H9 (cell line): ENCODE measurements at regions not wholly inside any gene's neighbourhood (a gene's known extent, or its start where the extent isn't known, plus 50 kb on each side); places are given as distances from the start of the nearest gene placed in this dataset.

Experiments used
- DNase-seq: peaks from one replicate; pipeline ENCODE4 v3.0.0-alpha.2; 2017
- H2AFZ ChIP-seq: one replicate; pipeline ENCODE4 v1.6.1; 2013; ENCODE audit warnings: mild to moderate bottlenecking, low read length, control low read depth, moderate library complexity
- H2AK5ac ChIP-seq: 2 replicates; pipeline ENCODE4 v1.6.1; 2013; ENCODE audit warnings: low read length, control low read depth, mixed read lengths; ENCODE audit not compliant: insufficient read length
- H2BK120ac ChIP-seq: one replicate; pipeline ENCODE4 v1.6.1; 2013; ENCODE audit warnings: low read depth, mild to moderate bottlenecking, low read length, control low read depth, inconsistent platforms; ENCODE audit not compliant: poor library complexity, severe bottlenecking
- H2BK12ac ChIP-seq: 2 replicates; pipeline ENCODE4 v1.6.1; 2013; ENCODE audit warnings: low read length, control low read depth, mixed read lengths, low read depth; ENCODE audit not compliant: insufficient read length
- H2BK15ac ChIP-seq: 2 replicates; pipeline ENCODE4 v1.6.1; 2013; ENCODE audit warnings: low read depth, low read length, control low read depth
- H2BK20ac ChIP-seq: one replicate; pipeline ENCODE4 v1.6.1; 2013; ENCODE audit warnings: low read depth, mild to moderate bottlenecking, low read length, control low read depth, inconsistent platforms; ENCODE audit not compliant: poor library complexity, severe bottlenecking
- H2BK5ac ChIP-seq: 2 replicates; pipeline ENCODE4 v1.6.1; 2013; ENCODE audit warnings: low read length, control low read depth, mixed read lengths; ENCODE audit not compliant: insufficient read length
- H3K14ac ChIP-seq: 2 replicates; pipeline ENCODE4 v1.6.1; 2013; ENCODE audit warnings: low read length, control low read depth; ENCODE audit not compliant: insufficient read depth
- H3K18ac ChIP-seq: 2 replicates; pipeline ENCODE4 v1.6.1; 2013; ENCODE audit warnings: low read depth, mild to moderate bottlenecking, mixed read lengths, low read length, control low read depth; ENCODE audit not compliant: insufficient read length
- H3K23ac ChIP-seq: 2 replicates; pipeline ENCODE4 v1.6.1; 2013; ENCODE audit warnings: low read length, control low read depth, mixed read lengths, low read depth; ENCODE audit not compliant: insufficient read length
- H3K23me2 ChIP-seq: 2 replicates; pipeline ENCODE4 v1.6.1; 2013; ENCODE audit warnings: low read depth, mild to moderate bottlenecking, mixed read lengths, low read length, control low read depth; ENCODE audit not compliant: insufficient read length, poor library complexity, severe bottlenecking
- H3K27ac ChIP-seq: 2 replicates; pipeline ENCODE4 v1.5.1; 2013; ENCODE audit warnings: low read length, control low read depth, mixed read lengths, low read depth; ENCODE audit not compliant: insufficient read length
- H3K27me3 ChIP-seq: 2 replicates; pipeline ENCODE4 v1.6.1; 2013; ENCODE audit warnings: low read length, control low read depth, inconsistent platforms; ENCODE audit not compliant: insufficient read depth
- H3K4ac ChIP-seq: 2 replicates; pipeline ENCODE4 v1.6.1; 2013; ENCODE audit warnings: low read depth, mild to moderate bottlenecking, control low read depth, inconsistent platforms, low read length, moderate library complexity
- H3K4me1 ChIP-seq: 2 replicates; pipeline ENCODE4 v1.6.1; 2013; ENCODE audit warnings: low read length, control low read depth, inconsistent platforms; ENCODE audit not compliant: insufficient read depth
- H3K4me2 ChIP-seq: 2 replicates; pipeline ENCODE4 v1.6.1; 2013; ENCODE audit warnings: low read length, control low read depth, mixed read lengths; ENCODE audit not compliant: insufficient read length, insufficient read depth
- H3K56ac ChIP-seq: 2 replicates; pipeline ENCODE4 v1.6.1; 2013; ENCODE audit warnings: low read depth, mild to moderate bottlenecking, mixed read lengths, low read length, control low read depth; ENCODE audit not compliant: insufficient read length
- H3K79me1 ChIP-seq: 2 replicates; pipeline ENCODE4 v1.6.1; 2013; ENCODE audit warnings: low read depth, mild to moderate bottlenecking, moderate library complexity, low read length, control low read depth, inconsistent platforms; ENCODE audit not compliant: insufficient read depth, poor library complexity, severe bottlenecking
- H3K79me2 ChIP-seq: 2 replicates; pipeline ENCODE4 v1.6.1; 2013; ENCODE audit warnings: low read length, control low read depth, inconsistent platforms; ENCODE audit not compliant: insufficient read depth
- H3K9ac ChIP-seq: 2 replicates; pipeline ENCODE4 v1.6.1; 2013; ENCODE audit warnings: low read length, control low read depth, mixed read lengths; ENCODE audit not compliant: insufficient read length; ENCODE audit errors: extremely low read depth
- H3K9me3 ChIP-seq: one replicate; pipeline ENCODE4 v1.6.1; 2013; ENCODE audit warnings: low read depth, low read length, inconsistent platforms; ENCODE audit not compliant: control insufficient read depth
- H3T11ph ChIP-seq: one replicate; pipeline ENCODE4 v1.6.1; 2013; ENCODE audit warnings: mild to moderate bottlenecking, low read length, control low read depth, inconsistent platforms
- H4K20me1 ChIP-seq: one replicate; pipeline ENCODE4 v1.6.1; 2013; ENCODE audit not compliant: control insufficient read depth, insufficient read length, insufficient read depth
- H4K5ac ChIP-seq: 2 replicates; pipeline ENCODE4 v1.6.1; 2013; ENCODE audit warnings: low read depth, mild to moderate bottlenecking, mixed read lengths, low read length, control low read depth; ENCODE audit not compliant: insufficient read length
- H4K8ac ChIP-seq: replicated peaks from 2 replicates; pipeline ENCODE4 v1.6.1; 2013; ENCODE audit warnings: low read length, control low read depth, mixed read lengths, low read depth; ENCODE audit not compliant: insufficient read length
- H4K91ac ChIP-seq: 2 replicates; pipeline ENCODE4 v1.6.1; 2013; ENCODE audit warnings: low read depth, mild to moderate bottlenecking, moderate library complexity, mixed read lengths, low read length, control low read depth; ENCODE audit not compliant: insufficient read length
- H3K27ac Mint-ChIP-seq, 3 experiments: 2 replicates in 2 of 3; 3 replicates in 1 of 3; pipeline ENCODE4 v1.8.0; 2020 to 2021; ENCODE audit warnings: mixed read lengths in 3 of 3, mild to moderate bottlenecking in 1 of 3, moderate library complexity in 1 of 3
- H3K27me3 Mint-ChIP-seq: 2 replicates; pipeline ENCODE4 v1.8.0; 2021; ENCODE audit warnings: low read depth, mild to moderate bottlenecking, moderate library complexity, mixed read lengths
- H3K36me3 Mint-ChIP-seq, 3 experiments: 2 replicates in 2 of 3; 3 replicates in 1 of 3; pipeline ENCODE4 v1.8.0; 2020 to 2021; ENCODE audit warnings: low read depth in 3 of 3, mixed read lengths in 3 of 3; ENCODE audit not compliant: insufficient read depth in 1 of 3
- H3K4me1 Mint-ChIP-seq, 2 experiments: 2 replicates each; pipeline ENCODE4 v1.8.0; 2020; ENCODE audit warnings: mixed read lengths in 2 of 2
- H3K4me3 Mint-ChIP-seq, 2 experiments: 2 replicates in 1 of 2; 3 replicates in 1 of 2; pipeline ENCODE4 v1.8.0; 2020 to 2021; ENCODE audit warnings: mild to moderate bottlenecking in 2 of 2, mixed read lengths in 2 of 2, moderate library complexity in 1 of 2
- H3K9me3 Mint-ChIP-seq, 2 experiments: 2 replicates in 1 of 2; 3 replicates in 1 of 2; pipeline ENCODE4 v1.8.0; 2020; ENCODE audit warnings: mild to moderate bottlenecking in 2 of 2, mixed read lengths in 2 of 2, moderate library complexity in 1 of 2
- CTCF ChIP-seq: fragments of 200-600 bp; sonication (generic); conservative IDR thresholded peaks from 3 replicates; pipeline ENCODE4 v1.8.0; 2021; ENCODE audit warnings: antibody characterized with exemption, mild to moderate bottlenecking
- WGBS: extraction: QIAGEN DNeasy Blood & Tissue Kit; methylation state at CpG from one replicate; pipeline ENCODE4 v1.1.7; 2013; ENCODE audit warnings: missing lambda C conversion rate, low lambda C conversion rate, mixed read lengths; ENCODE audit not compliant: insufficient read length; ENCODE audit errors: extremely low coverage; 5-methylcytosine and 5-hydroxymethylcytosine counted together

- Histone ChIP-seq H3K56ac (no peak overlapping the region), H3K9me3 (no peaks in the 10 kb centered on the region), H4K20me1 (no peaks in the 10 kb centered on the region), H2BK12ac (no peak overlapping the region), H3K4ac (no peak overlapping the region), H3K14ac (no peak overlapping the region), H2AFZ (no peak overlapping the region), H3K4me2 (no peak overlapping the region), H3K79me1 (no peaks in the 10 kb centered on the region), H3K27me3 (no peaks in the 10 kb centered on the region), H3K4me1 (no peaks in the 10 kb centered on the region), H4K91ac (no peak overlapping the region), H2AK5ac (no peak overlapping the region), H2BK20ac (no peak overlapping the region), H3K27ac (no peak overlapping the region), H4K5ac (no peak overlapping the region), H3K79me2 (no peaks in the 10 kb centered on the region), H2BK15ac (no peak overlapping the region), H3K9ac (no peak overlapping the region), H2BK120ac (no peak overlapping the region), H4K8ac (no peak overlapping the region), H3K23me2 (no peaks in the 10 kb centered on the region), H3T11ph (no peak overlapping the region), H3K23ac (no peak overlapping the region), H2BK5ac (no peak overlapping the region), H3K18ac (no peak overlapping the region)
- Mint-ChIP-seq H3K27me3 (no peaks in the 10 kb centered on the region), H3K36me3 (no peaks in the 10 kb centered on the region), H3K9me3 (no peaks in the 10 kb centered on the region; a peak in 1 of 5 replicates), H3K4me1 (peaks cover 0 to 2% of the 10 kb centered on the region in 2 experiments; a peak in 1 of 4 replicates), H3K4me3 (no peak overlapping the region), H3K27ac (no peak overlapping the region; a peak in 1 of 7 replicates)
- DNase-seq = no peak
- WGBS = no CpG with 5 or more reads among the region's 1 CpG
- TF ChIP-seq CTCF = no peak
Observed at GRCh38 chr1:219337588-219337987, 163.9 kb downstream of the LYPLAL1 start.
